GM23338 (cell line): ENCODE measurements at regions not wholly inside any gene's neighbourhood (a gene's known extent, or its start where the extent isn't known, plus 50 kb on each side); places are given as distances from the start of the nearest gene placed in this dataset.

Experiments
- ATAC-seq: fragments of 200-7000 bp; cut with Tn5 transposase; 3 replicates; pipeline ENCODE4 v1.9.1; 2020
- DNase-seq: peaks from one replicate; pipeline ENCODE4 v3.0.0-alpha.2; 2015; ENCODE audit warnings: low spot score
- H2AFZ ChIP-seq: fragments of 200-600 bp; sonication (generic); 2 replicates; pipeline ENCODE4 v1.8.0; 2016; ENCODE audit warnings: antibody characterized with exemption, mild to moderate bottlenecking, moderate library complexity
- H3F3A ChIP-seq: fragments of 200-600 bp; sonication (generic); replicated peaks from 2 replicates; pipeline ENCODE4 v1.8.0; 2017; ENCODE audit warnings: antibody characterized with exemption, mixed run types, low read depth
- H3K27ac ChIP-seq: fragments of 200-600 bp; sonication (generic); 2 replicates; pipeline ENCODE4 v1.6.1; 2016; ENCODE audit warnings: low read depth
- H3K27me3 ChIP-seq: fragments of 200-600 bp; sonication (generic); 2 replicates; pipeline ENCODE4 v1.8.0; 2016; ENCODE audit warnings: mild to moderate bottlenecking, mixed run types, moderate library complexity; ENCODE audit not compliant: insufficient read depth
- H3K36me3 ChIP-seq: fragments of 200-600 bp; sonication (generic); 2 replicates; pipeline ENCODE4 v1.8.0; 2016; ENCODE audit warnings: mild to moderate bottlenecking; ENCODE audit not compliant: insufficient read depth
- H3K4me1 ChIP-seq: fragments of 200-600 bp; sonication (generic); 2 replicates; pipeline ENCODE4 v1.8.0; 2016; ENCODE audit warnings: mild to moderate bottlenecking, moderate library complexity; ENCODE audit not compliant: insufficient read depth
- H3K4me2 ChIP-seq: fragments of 200-600 bp; sonication (generic); 2 replicates; pipeline ENCODE4 v1.7.1; 2017; ENCODE audit warnings: mixed run types
- H3K4me3 ChIP-seq: fragments of 200-600 bp; sonication (generic); 2 replicates; pipeline ENCODE4 v1.6.1; 2016; ENCODE audit warnings: mixed run types
- H3K79me2 ChIP-seq: fragments of 200-600 bp; sonication (generic); replicated peaks from 2 replicates; pipeline ENCODE4 v1.8.0; 2017; ENCODE audit warnings: mild to moderate bottlenecking; ENCODE audit not compliant: insufficient read depth
- H3K9me2 ChIP-seq: fragments of 200-600 bp; sonication (generic); 2 replicates; pipeline ENCODE4 v1.8.0; 2017; ENCODE audit not compliant: insufficient read depth
- H4K20me1 ChIP-seq: fragments of 200-600 bp; sonication (generic); replicated peaks from 2 replicates; pipeline ENCODE4 v1.8.0; 2017; ENCODE audit warnings: mild to moderate bottlenecking; ENCODE audit not compliant: insufficient read depth
- H3K27ac Mint-ChIP-seq: 2 replicates; pipeline ENCODE4 v1.8.0; 2020; ENCODE audit warnings: inconsistent platforms, mild to moderate bottlenecking, moderate library complexity, mixed read lengths
- H3K27me3 Mint-ChIP-seq: 3 replicates; pipeline ENCODE4 v1.8.0; 2022; ENCODE audit warnings: low read depth, mild to moderate bottlenecking, moderate library complexity, mixed read lengths, inconsistent platforms; ENCODE audit not compliant: insufficient read depth, poor library complexity
- H3K36me3 Mint-ChIP-seq: 3 replicates; pipeline ENCODE4 v1.8.0; 2021; ENCODE audit warnings: low read depth, mild to moderate bottlenecking, inconsistent platforms, moderate library complexity, mixed read lengths
- H3K4me1 Mint-ChIP-seq: 3 replicates; pipeline ENCODE4 v1.8.0; 2020; ENCODE audit warnings: mild to moderate bottlenecking, inconsistent platforms, mixed read lengths
- H3K4me3 Mint-ChIP-seq: 3 replicates; pipeline ENCODE4 v1.8.0; 2021; ENCODE audit warnings: moderate library complexity, mild to moderate bottlenecking, inconsistent platforms, mixed read lengths
- H3K9me3 Mint-ChIP-seq: 3 replicates; pipeline ENCODE4 v1.8.0; 2020; ENCODE audit warnings: moderate library complexity, mild to moderate bottlenecking, inconsistent platforms, mixed read lengths
- CREB1 ChIP-seq: fragments of 250-450 bp; sonication (Bioruptor Pico); IDR thresholded peaks from 2 replicates; pipeline ENCODE4 v1.5.0; 2020; ENCODE audit warnings: low read depth, mild to moderate bottlenecking, moderate library complexity
- EZH2 ChIP-seq: fragments of 200-600 bp; sonication (generic); IDR thresholded peaks from one replicate; pipeline ENCODE4 v1.8.0; 2017; ENCODE audit warnings: antibody characterized with exemption, mild to moderate bottlenecking, low read depth; ENCODE audit not compliant: unreplicated experiment
- EZH2phosphoT487 ChIP-seq: fragments of 200-600 bp; sonication (generic); IDR thresholded peaks from one replicate; pipeline ENCODE4 v1.8.1; 2018; ENCODE audit warnings: antibody characterized with exemption; ENCODE audit not compliant: unreplicated experiment
- JUNB ChIP-seq: IDR thresholded peaks from one replicate; pipeline ENCODE4 v1.6.1; 2016; ENCODE audit warnings: antibody characterized with exemption; ENCODE audit not compliant: unreplicated experiment
- NANOG ChIP-seq: IDR thresholded peaks from 2 replicates; pipeline ENCODE4 v1.6.1; 2016; ENCODE audit warnings: antibody characterized with exemption, borderline replicate concordance
- POLR2AphosphoS5 ChIP-seq: IDR thresholded peaks from 2 replicates; pipeline ENCODE4 v1.6.1; 2016; ENCODE audit warnings: antibody characterized with exemption, low read depth
- STAT1 ChIP-seq: IDR thresholded peaks from one replicate; pipeline ENCODE4 v1.6.1; 2016; ENCODE audit warnings: antibody characterized with exemption; ENCODE audit not compliant: unreplicated experiment
- ZNF114 ChIP-seq: fragments of 250-450 bp; sonication (Bioruptor Pico); IDR thresholded peaks from 2 replicates; pipeline ENCODE4 v1.5.0; 2020; ENCODE audit warnings: mild to moderate bottlenecking, moderate library complexity
- TF ChIP-seq, protein P1 (sequence below): IDR thresholded peaks from 2 replicates; pipeline ENCODE4 v1.6.1; 2016; ENCODE audit warnings: antibody characterized with exemption
- TF ChIP-seq, protein P2 (sequence below): fragments of 250-450 bp; sonication (Bioruptor Pico); IDR thresholded peaks from 2 replicates; pipeline ENCODE4 v1.5.0; 2020; ENCODE audit warnings: mild to moderate bottlenecking, moderate library complexity
- TF ChIP-seq, protein P3 (sequence below): IDR thresholded peaks from one replicate; pipeline ENCODE4 v1.6.1; 2018; ENCODE audit warnings: antibody characterized with exemption; ENCODE audit not compliant: unreplicated experiment

DNA sequence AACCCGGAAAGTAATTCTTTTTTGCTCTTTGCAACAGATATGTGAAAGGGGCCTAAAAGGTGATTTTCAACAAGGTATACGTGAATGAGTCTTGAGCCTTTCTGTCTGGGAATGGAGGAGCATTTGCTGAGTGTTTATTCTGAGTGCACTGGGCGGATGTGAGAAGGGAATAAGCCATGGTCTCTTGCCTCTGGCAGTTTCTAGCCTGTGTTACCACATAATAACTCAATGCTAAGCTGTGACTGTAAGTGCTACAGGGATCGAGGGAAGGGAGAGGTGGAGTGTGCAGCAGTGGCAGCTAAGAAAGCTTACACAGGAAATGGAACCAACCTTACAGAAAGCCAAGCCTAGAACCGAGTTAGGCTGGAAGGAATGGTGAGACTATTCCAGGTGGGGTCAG lies 444.3 kb downstream of the SLC4A3 start (continued):
- TF ChIP-seq, protein P1, sequence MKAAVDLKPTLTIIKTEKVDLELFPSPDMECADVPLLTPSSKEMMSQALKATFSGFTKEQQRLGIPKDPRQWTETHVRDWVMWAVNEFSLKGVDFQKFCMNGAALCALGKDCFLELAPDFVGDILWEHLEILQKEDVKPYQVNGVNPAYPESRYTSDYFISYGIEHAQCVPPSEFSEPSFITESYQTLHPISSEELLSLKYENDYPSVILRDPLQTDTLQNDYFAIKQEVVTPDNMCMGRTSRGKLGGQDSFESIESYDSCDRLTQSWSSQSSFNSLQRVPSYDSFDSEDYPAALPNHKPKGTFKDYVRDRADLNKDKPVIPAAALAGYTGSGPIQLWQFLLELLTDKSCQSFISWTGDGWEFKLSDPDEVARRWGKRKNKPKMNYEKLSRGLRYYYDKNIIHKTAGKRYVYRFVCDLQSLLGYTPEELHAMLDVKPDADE = no peak
- TF ChIP-seq JUNB = no peak

DNA sequence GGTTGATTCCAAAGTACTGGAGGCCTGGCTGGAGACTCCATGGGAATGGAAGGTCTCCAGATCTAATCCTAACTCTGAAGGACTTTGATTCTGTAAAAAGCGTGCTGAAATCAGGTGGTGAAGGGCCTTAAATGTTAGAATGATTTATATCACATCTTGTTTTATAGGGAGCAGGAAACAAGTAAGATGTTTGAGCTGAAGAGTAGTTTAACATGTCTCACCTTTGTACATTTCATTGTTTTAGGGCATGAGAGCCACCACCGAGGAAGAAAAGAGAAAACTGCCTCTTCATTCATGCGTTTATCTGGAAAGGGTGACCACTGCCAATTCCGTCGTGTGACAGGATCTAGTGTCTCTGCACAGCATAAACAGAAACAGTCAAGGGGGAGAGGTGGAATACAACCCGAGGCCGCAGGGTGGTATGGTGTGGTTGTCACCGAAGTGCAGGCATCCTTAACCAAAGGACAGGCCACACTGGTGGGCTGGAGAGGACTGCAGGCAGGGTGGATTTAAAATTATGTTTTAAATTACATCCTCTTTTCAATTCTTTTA lies 445.3 kb downstream of the SLC4A3 start:
- DNase-seq (no peak), ATAC-seq (no peak)
- Mint-ChIP-seq H3K27ac (no peak overlapping the region), H3K4me3 (no peak overlapping the region), H3K9me3 (no peaks in the 10 kb centered on the region), H3K27me3 (peaks cover 3% of the 10 kb centered on the region), H3K4me1 (peaks cover 4% of the 10 kb centered on the region; the same call in 2 of the 3 replicates), H3K36me3 (no peaks in the 10 kb centered on the region)
- Histone ChIP-seq H3K36me3 (no peaks in the 10 kb centered on the region), H3K79me2 (no peaks in the 10 kb centered on the region), H3F3A (no peaks in the 10 kb centered on the region), H3K4me2 (no peak overlapping the region), H4K20me1 (no peaks in the 10 kb centered on the region), H3K4me1 (no peaks in the 10 kb centered on the region), H3K9me2 (peaks cover 5% of the 10 kb centered on the region; the same call in 1 of the 2 replicates), H3K4me3 (no peak overlapping the region), H2AFZ (no peak overlapping the region), H3K27ac (no peak overlapping the region), H3K27me3 (no peaks in the 10 kb centered on the region)
- TF ChIP-seq, protein P1 = no peak
- TF ChIP-seq, protein P2, sequence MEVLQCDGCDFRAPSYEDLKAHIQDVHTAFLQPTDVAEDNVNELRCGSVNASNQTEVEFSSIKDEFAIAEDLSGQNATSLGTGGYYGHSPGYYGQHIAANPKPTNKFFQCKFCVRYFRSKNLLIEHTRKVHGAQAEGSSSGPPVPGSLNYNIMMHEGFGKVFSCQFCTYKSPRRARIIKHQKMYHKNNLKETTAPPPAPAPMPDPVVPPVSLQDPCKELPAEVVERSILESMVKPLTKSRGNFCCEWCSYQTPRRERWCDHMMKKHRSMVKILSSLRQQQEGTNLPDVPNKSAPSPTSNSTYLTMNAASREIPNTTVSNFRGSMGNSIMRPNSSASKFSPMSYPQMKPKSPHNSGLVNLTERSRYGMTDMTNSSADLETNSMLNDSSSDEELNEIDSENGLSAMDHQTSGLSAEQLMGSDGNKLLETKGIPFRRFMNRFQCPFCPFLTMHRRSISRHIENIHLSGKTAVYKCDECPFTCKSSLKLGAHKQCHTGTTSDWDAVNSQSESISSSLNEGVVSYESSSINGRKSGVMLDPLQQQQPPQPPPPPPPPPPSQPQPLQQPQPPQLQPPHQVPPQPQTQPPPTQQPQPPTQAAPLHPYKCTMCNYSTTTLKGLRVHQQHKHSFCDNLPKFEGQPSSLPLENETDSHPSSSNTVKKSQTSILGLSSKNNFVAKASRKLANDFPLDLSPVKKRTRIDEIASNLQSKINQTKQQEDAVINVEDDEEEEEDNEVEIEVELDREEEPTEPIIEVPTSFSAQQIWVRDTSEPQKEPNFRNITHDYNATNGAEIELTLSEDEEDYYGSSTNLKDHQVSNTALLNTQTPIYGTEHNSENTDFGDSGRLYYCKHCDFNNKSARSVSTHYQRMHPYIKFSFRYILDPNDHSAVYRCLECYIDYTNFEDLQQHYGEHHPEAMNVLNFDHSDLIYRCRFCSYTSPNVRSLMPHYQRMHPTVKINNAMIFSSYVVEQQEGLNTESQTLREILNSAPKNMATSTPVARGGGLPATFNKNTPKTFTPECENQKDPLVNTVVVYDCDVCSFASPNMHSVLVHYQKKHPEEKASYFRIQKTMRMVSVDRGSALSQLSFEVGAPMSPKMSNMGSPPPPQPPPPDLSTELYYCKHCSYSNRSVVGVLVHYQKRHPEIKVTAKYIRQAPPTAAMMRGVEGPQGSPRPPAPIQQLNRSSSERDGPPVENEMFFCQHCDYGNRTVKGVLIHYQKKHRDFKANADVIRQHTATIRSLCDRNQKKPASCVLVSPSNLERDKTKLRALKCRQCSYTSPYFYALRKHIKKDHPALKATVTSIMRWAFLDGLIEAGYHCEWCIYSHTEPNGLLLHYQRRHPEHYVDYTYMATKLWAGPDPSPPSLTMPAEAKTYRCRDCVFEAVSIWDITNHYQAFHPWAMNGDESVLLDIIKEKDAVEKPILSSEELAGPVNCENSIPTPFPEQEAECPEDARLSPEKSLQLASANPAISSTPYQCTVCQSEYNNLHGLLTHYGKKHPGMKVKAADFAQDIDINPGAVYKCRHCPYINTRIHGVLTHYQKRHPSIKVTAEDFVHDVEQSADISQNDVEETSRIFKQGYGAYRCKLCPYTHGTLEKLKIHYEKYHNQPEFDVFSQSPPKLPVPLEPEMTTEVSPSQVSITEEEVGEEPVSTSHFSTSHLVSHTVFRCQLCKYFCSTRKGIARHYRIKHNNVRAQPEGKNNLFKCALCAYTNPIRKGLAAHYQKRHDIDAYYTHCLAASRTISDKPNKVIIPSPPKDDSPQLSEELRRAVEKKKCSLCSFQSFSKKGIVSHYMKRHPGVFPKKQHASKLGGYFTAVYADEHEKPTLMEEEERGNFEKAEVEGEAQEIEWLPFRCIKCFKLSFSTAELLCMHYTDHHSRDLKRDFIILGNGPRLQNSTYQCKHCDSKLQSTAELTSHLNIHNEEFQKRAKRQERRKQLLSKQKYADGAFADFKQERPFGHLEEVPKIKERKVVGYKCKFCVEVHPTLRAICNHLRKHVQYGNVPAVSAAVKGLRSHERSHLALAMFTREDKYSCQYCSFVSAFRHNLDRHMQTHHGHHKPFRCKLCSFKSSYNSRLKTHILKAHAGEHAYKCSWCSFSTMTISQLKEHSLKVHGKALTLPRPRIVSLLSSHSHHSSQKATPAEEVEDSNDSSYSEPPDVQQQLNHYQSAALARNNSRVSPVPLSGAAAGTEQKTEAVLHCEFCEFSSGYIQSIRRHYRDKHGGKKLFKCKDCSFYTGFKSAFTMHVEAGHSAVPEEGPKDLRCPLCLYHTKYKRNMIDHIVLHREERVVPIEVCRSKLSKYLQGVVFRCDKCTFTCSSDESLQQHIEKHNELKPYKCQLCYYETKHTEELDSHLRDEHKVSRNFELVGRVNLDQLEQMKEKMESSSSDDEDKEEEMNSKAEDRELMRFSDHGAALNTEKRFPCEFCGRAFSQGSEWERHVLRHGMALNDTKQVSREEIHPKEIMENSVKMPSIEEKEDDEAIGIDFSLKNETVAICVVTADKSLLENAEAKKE (CRISPR knock-in tag) = no peak
- TF ChIP-seq JUNB = no peak
- no peak for TF ChIP-seq EZH2
- no peak for TF ChIP-seq ZNF114 (CRISPR knock-in tag)
- TF ChIP-seq, protein P3, sequence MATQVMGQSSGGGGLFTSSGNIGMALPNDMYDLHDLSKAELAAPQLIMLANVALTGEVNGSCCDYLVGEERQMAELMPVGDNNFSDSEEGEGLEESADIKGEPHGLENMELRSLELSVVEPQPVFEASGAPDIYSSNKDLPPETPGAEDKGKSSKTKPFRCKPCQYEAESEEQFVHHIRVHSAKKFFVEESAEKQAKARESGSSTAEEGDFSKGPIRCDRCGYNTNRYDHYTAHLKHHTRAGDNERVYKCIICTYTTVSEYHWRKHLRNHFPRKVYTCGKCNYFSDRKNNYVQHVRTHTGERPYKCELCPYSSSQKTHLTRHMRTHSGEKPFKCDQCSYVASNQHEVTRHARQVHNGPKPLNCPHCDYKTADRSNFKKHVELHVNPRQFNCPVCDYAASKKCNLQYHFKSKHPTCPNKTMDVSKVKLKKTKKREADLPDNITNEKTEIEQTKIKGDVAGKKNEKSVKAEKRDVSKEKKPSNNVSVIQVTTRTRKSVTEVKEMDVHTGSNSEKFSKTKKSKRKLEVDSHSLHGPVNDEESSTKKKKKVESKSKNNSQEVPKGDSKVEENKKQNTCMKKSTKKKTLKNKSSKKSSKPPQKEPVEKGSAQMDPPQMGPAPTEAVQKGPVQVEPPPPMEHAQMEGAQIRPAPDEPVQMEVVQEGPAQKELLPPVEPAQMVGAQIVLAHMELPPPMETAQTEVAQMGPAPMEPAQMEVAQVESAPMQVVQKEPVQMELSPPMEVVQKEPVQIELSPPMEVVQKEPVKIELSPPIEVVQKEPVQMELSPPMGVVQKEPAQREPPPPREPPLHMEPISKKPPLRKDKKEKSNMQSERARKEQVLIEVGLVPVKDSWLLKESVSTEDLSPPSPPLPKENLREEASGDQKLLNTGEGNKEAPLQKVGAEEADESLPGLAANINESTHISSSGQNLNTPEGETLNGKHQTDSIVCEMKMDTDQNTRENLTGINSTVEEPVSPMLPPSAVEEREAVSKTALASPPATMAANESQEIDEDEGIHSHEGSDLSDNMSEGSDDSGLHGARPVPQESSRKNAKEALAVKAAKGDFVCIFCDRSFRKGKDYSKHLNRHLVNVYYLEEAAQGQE = no peak
- no peak for TF ChIP-seq EZH2phosphoT487
- no peak for TF ChIP-seq POLR2AphosphoS5
- TF ChIP-seq CREB1 (CRISPR knock-in tag) = no peak
- TF ChIP-seq NANOG = no peak
- TF ChIP-seq STAT1 = no peak
